ENCODE measurements at regions not wholly inside any gene's neighbourhood (a gene's known extent, or its start where the extent isn't known, plus 50 kb on each side); places are given as distances from the start of the nearest gene placed in this dataset.
"Not testable (repeated sequence)": the region's sequence is repeated elsewhere in the genome, so short reads cannot be mapped to it uniquely, and the experiment has no call there.

DNA sequence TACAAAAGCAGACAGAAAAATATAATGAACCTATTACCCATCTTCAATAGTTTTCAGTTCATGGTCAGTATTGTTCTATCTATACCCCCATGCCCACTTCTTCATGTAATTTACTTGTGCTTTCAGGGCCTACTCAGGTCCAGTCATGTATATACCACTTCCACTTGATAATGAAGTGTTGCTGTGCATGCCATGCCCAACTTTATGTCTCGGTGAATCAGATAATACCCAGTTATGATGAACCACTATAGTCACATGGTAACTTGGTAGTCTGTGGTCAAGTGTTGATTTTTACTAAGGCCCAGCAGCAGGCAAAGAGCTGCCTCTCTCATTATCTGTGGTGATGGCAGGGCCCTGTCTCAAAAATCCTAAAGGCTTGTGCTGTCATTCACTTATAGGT, 70.7 kb upstream of the IL33 start:
- 100% methylated on average over 1 of the region's 1 CpG for WGBS (ENCODE audit: insufficient coverage)
- Histone ChIP-seq H4K20me1 (ENCODE audit: control insufficient read depth, insufficient read depth, low read length, poor library complexity, severe bottlenecking) (no peaks in the 10 kb centered on the region), H3K4me2 (replicated peaks; ENCODE audit: low read depth, low read length, poor library complexity, severe bottlenecking) (no peak overlapping the region), H3K79me2 (ENCODE audit: control insufficient read depth, insufficient read depth, low read length) (no peaks in the 10 kb centered on the region), H3K9ac (ENCODE audit: low read length) (no peak overlapping the region), H3K4me3 (ENCODE audit: control extremely low read depth in 1 of 5, extremely low read depth in 1 of 5, insufficient read depth in 1 of 5, low read depth in 2 of 5, low read length in 4 of 5) (no peak overlapping the region), H3K36me3 (replicated peaks in 1 of 2; ENCODE audit: control extremely low read depth in 1 of 2, control insufficient read depth in 1 of 2, extremely low read depth in 1 of 2, insufficient read depth in 2 of 2, low read length in 1 of 2) (no peaks in the 10 kb centered on the region), H3K9me3 (ENCODE audit: control extremely low read depth in 1 of 3, control insufficient read depth in 2 of 3, insufficient read depth in 1 of 3, low read length in 2 of 3) (no peaks in the 10 kb centered on the region), H3K27me3 (replicated peaks in 1 of 4; ENCODE audit: control extremely low read depth in 1 of 4, control insufficient read depth in 3 of 4, insufficient read depth in 4 of 4, low read length in 3 of 4) (no peaks in the 10 kb centered on the region), H2AFZ (ENCODE audit: insufficient read depth, low read depth, low read length, poor library complexity, severe bottlenecking) (no peak overlapping the region), H3K27ac (ENCODE audit: low read length in 2 of 2) (no peak overlapping the region), H3K4me1 (ENCODE audit: control insufficient read depth in 2 of 2, insufficient read depth in 2 of 2, low read length in 2 of 2) (no peaks in the 10 kb centered on the region)
- DNase-seq (no peak), ATAC-seq (ENCODE audit: low read depth) (no peak)
- H3K27me3 Mint-ChIP-seq = no peaks in the 10 kb centered on the region
- TF ChIP-seq, protein P1, sequence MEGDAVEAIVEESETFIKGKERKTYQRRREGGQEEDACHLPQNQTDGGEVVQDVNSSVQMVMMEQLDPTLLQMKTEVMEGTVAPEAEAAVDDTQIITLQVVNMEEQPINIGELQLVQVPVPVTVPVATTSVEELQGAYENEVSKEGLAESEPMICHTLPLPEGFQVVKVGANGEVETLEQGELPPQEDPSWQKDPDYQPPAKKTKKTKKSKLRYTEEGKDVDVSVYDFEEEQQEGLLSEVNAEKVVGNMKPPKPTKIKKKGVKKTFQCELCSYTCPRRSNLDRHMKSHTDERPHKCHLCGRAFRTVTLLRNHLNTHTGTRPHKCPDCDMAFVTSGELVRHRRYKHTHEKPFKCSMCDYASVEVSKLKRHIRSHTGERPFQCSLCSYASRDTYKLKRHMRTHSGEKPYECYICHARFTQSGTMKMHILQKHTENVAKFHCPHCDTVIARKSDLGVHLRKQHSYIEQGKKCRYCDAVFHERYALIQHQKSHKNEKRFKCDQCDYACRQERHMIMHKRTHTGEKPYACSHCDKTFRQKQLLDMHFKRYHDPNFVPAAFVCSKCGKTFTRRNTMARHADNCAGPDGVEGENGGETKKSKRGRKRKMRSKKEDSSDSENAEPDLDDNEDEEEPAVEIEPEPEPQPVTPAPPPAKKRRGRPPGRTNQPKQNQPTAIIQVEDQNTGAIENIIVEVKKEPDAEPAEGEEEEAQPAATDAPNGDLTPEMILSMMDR (IDR thresholded peaks at IDR 0.05) = no peak
- TF ChIP-seq EZH2 (IDR thresholded peaks at IDR 0.05; ENCODE audit: borderline replicate concordance, insufficient read depth, low read depth, low read length, poor library complexity, severe bottlenecking) = no peak
- CTCF ChIA-PET = no interaction called here
- POLR2A ChIA-PET = no interaction called here
- peaks cover 3% of the 10 kb centered on the region for H3K9me3 Mint-ChIP-seq (ENCODE audit: insufficient read depth)
- no peak overlapping the region for H3K4me3 Mint-ChIP-seq
- intact Hi-C loops (cut with micrococcal nuclease) = no loop called here
- no peak overlapping the region for H3K27ac Mint-ChIP-seq
- no peaks in the 10 kb centered on the region for H3K4me1 Mint-ChIP-seq

DNA sequence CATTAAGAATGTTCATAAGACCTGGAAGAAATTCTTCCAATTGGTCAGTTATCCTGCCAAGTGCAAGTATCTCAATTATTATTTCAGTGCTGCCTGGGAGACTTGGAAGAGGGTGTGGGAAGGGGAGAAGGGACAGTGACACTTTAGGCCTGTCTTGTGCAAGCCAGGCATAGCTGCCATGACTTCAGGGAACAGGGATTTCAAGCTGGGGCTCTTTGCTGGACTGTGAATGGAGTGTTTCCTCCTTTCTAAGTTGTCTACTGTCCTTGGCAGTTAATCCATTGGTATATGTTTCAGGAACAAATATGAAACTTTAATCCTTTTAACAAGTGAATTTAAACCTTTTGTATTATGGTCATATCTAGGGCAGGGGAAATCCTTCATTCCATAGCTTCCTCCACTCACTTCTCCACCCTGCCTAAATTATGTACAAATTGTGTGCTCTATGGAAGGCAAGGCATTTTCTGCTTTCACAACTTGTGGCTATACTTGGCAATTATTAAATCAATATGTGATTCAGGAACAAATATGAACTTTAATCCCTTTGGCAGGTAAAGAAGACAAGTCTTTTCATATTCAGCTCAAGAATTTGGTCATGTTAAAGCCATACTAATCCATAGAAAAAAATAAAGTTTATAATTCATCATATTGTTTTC, 72.7 kb upstream of the IL33 start:
- H3K27me3 Mint-ChIP-seq = no peaks in the 10 kb centered on the region
- no peak overlapping the region for H3K27ac Mint-ChIP-seq
- no peak overlapping the region for H2AFZ ChIP-seq (ENCODE audit: insufficient read depth, low read depth, low read length, poor library complexity, severe bottlenecking)
- H3K4me3 ChIP-seq (ENCODE audit: control extremely low read depth in 1 of 5, extremely low read depth in 1 of 5, insufficient read depth in 1 of 5, low read depth in 2 of 5, low read length in 4 of 5) = no peak overlapping the region
- no peaks in the 10 kb centered on the region for H3K79me2 ChIP-seq (ENCODE audit: control insufficient read depth, insufficient read depth, low read length)
- DNase-seq (no peak), ATAC-seq (ENCODE audit: low read depth) (no peak)
- ChIA-PET CTCF (interaction anchor here (0.6 kb wide), 1 partner anchor 26 kb away, joined by 3 read pairs; no protein-coding TSS in a partner anchor), POLR2A (no interaction called here)
- H3K4me1 ChIP-seq (ENCODE audit: control insufficient read depth in 2 of 2, insufficient read depth in 2 of 2, low read length in 2 of 2) = no peaks in the 10 kb centered on the region
- no peak overlapping the region for H3K4me3 Mint-ChIP-seq
- H4K20me1 ChIP-seq (ENCODE audit: control insufficient read depth, insufficient read depth, low read length, poor library complexity, severe bottlenecking) = no peaks in the 10 kb centered on the region
- H3K9ac ChIP-seq (ENCODE audit: low read length) = no peak overlapping the region
- TF ChIP-seq, protein P1 (IDR thresholded peaks at IDR 0.05) = no peak
- TF ChIP-seq EZH2 (IDR thresholded peaks at IDR 0.05; ENCODE audit: borderline replicate concordance, insufficient read depth, low read depth, low read length, poor library complexity, severe bottlenecking) = no peak
- peaks cover 3% of the 10 kb centered on the region for H3K9me3 Mint-ChIP-seq (ENCODE audit: insufficient read depth)
- H3K27ac ChIP-seq (ENCODE audit: low read length in 2 of 2) = no peak overlapping the region
- no peak overlapping the region for H3K4me2 ChIP-seq (replicated peaks; ENCODE audit: low read depth, low read length, poor library complexity, severe bottlenecking)
- no peaks in the 10 kb centered on the region for H3K9me3 ChIP-seq (ENCODE audit: control extremely low read depth in 1 of 3, control insufficient read depth in 2 of 3, insufficient read depth in 1 of 3, low read length in 2 of 3)
- H3K4me1 Mint-ChIP-seq = no peaks in the 10 kb centered on the region
- intact Hi-C loops (cut with micrococcal nuclease) = no loop called here
- no peaks in the 10 kb centered on the region for H3K27me3 ChIP-seq (replicated peaks in 1 of 4; ENCODE audit: control extremely low read depth in 1 of 4, control insufficient read depth in 3 of 4, insufficient read depth in 4 of 4, low read length in 3 of 4)
- no peaks in the 10 kb centered on the region for H3K36me3 ChIP-seq (replicated peaks in 1 of 2; ENCODE audit: control extremely low read depth in 1 of 2, control insufficient read depth in 1 of 2, extremely low read depth in 1 of 2, insufficient read depth in 2 of 2, low read length in 1 of 2)

DNA sequence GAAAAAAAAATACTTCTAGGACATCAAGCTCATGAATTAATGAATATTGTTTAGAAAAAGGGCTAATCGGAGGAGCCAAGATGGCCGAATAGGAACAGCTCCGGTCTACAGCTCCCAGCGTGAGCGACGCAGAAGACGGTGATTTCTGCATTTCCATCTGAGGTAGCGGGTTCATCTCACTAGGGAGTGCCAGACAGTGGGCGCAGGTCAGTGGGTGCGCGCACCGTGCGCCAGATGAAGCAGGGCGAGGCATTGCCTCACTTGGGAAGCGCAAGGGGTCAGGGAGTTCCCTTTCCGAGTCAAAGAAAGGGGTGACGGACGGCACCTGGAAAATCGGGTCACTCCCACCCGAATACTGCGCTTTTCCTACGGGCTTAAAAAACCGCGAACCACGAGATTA, 79.8 kb upstream of the IL33 start:
- H3K27me3 Mint-ChIP-seq = peaks cover 14% of the 10 kb centered on the region
- H3K27ac ChIP-seq (ENCODE audit: low read length in 2 of 2); H3K4me2 ChIP-seq (replicated peaks; ENCODE audit: low read depth, low read length, poor library complexity, severe bottlenecking); H3K4me3 ChIP-seq (ENCODE audit: control extremely low read depth in 1 of 5, extremely low read depth in 1 of 5, insufficient read depth in 1 of 5, low read depth in 2 of 5, low read length in 4 of 5); DNase-seq; H3K9ac ChIP-seq (ENCODE audit: low read length); H3K9me3 Mint-ChIP-seq (ENCODE audit: insufficient read depth); H2AFZ ChIP-seq (ENCODE audit: insufficient read depth, low read depth, low read length, poor library complexity, severe bottlenecking); POLR2A ChIA-PET; H3K4me1 Mint-ChIP-seq; H3K36me3 ChIP-seq (replicated peaks in 1 of 2; ENCODE audit: control extremely low read depth in 1 of 2, control insufficient read depth in 1 of 2, extremely low read depth in 1 of 2, insufficient read depth in 2 of 2, low read length in 1 of 2); CTCF ChIA-PET; H3K27me3 ChIP-seq (replicated peaks in 1 of 4; ENCODE audit: control extremely low read depth in 1 of 4, control insufficient read depth in 3 of 4, insufficient read depth in 4 of 4, low read length in 3 of 4); intact Hi-C loops (cut with micrococcal nuclease); H3K27ac Mint-ChIP-seq; H3K79me2 ChIP-seq (ENCODE audit: control insufficient read depth, insufficient read depth, low read length); H3K9me3 ChIP-seq (ENCODE audit: control extremely low read depth in 1 of 3, control insufficient read depth in 2 of 3, insufficient read depth in 1 of 3, low read length in 2 of 3); H4K20me1 ChIP-seq (ENCODE audit: control insufficient read depth, insufficient read depth, low read length, poor library complexity, severe bottlenecking); H3K4me3 Mint-ChIP-seq; H3K4me1 ChIP-seq (ENCODE audit: control insufficient read depth in 2 of 2, insufficient read depth in 2 of 2, low read length in 2 of 2); ATAC-seq (ENCODE audit: low read depth): not testable (repeated sequence)
- WGBS (ENCODE audit: insufficient coverage) = 93% methylated on average over 16 of the region's 25 CpGs

All from B cell (primary cell).